ENCODE measurements at regions not wholly inside any gene's neighbourhood (a gene's known extent, or its start where the extent isn't known, plus 50 kb on each side); places are given as distances from the start of the nearest gene placed in this dataset.

DNA sequence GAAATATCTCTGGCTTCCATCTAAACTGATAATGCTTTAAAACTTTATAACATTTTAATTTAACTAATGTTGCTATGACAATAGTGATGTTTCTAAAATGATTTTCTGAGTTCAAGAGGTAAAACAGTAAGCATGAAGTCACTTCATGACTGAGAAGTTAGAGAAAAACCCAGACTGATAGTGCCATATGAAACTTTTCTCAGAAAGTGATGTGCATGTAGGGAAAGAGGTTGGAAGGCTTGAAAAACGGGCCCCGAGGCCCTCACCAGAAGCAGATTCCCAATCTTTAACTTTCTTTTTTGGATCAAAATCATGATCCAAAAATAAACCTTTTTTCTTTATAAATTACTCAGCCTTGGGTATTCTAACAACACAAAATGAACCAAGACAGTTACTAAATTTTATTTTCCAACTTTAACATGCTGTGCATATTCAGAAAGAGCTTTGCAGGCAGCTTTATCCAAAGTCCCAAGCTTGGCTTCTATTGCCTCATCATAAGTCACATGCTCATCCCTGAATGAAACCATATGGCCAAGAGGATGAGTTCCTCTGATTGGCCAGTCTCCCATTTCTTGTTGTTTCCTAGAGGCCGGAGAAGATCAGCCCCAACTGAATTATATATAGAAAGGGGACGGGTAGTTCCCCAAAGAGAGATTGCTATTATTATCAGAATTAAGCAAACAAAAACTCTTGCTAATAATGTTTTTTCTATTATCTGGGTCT lies 357.6 kb upstream of the SALL1 start:
- H3K27ac Mint-ChIP-seq: no peak overlapping the region
- H3K27me3 Mint-ChIP-seq: peaks cover 3% of the 10 kb centered on the region
- DNase-seq (ENCODE audit: extremely low spot score, unreplicated experiment): no peak
- H3K4me1 Mint-ChIP-seq (ENCODE audit: unreplicated experiment): no peaks in the 10 kb centered on the region
- H3K36me3 Mint-ChIP-seq: no peaks in the 10 kb centered on the region
- no peak overlapping the region for H3K4me3 Mint-ChIP-seq
- TF ChIP-seq, protein P1, sequence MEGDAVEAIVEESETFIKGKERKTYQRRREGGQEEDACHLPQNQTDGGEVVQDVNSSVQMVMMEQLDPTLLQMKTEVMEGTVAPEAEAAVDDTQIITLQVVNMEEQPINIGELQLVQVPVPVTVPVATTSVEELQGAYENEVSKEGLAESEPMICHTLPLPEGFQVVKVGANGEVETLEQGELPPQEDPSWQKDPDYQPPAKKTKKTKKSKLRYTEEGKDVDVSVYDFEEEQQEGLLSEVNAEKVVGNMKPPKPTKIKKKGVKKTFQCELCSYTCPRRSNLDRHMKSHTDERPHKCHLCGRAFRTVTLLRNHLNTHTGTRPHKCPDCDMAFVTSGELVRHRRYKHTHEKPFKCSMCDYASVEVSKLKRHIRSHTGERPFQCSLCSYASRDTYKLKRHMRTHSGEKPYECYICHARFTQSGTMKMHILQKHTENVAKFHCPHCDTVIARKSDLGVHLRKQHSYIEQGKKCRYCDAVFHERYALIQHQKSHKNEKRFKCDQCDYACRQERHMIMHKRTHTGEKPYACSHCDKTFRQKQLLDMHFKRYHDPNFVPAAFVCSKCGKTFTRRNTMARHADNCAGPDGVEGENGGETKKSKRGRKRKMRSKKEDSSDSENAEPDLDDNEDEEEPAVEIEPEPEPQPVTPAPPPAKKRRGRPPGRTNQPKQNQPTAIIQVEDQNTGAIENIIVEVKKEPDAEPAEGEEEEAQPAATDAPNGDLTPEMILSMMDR (conservative IDR thresholded peaks at IDR 0.05): no peak
- peaks cover 14% of the 10 kb centered on the region for H3K9me3 Mint-ChIP-seq

DNA sequence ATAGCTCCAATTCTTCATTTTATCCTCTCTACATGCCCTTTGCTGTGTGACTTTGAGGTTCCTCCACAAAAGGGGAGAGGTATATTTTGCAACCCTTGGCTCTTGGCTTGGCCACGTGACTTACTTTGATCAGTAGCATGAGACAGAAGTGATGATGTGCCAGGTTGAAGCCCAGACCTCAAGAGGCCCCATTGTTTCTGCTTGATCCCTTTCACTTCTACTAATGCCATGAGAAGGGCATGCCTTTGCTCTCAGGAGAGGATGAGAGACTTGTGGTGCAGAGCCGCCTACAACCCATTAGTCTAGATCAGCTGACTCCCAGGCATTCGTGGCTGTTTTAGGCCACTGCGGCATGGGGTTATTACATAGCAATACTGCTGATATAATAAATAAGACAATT lies 356.2 kb upstream of the SALL1 start:
- H3K9me3 Mint-ChIP-seq: peaks cover 9% of the 10 kb centered on the region
- no peaks in the 10 kb centered on the region for H3K4me1 Mint-ChIP-seq (ENCODE audit: unreplicated experiment)
- H3K4me3 Mint-ChIP-seq: no peak overlapping the region
- no peaks in the 10 kb centered on the region for H3K36me3 Mint-ChIP-seq
- TF ChIP-seq, protein P1 (conservative IDR thresholded peaks at IDR 0.05): no peak
- H3K27me3 Mint-ChIP-seq: peaks cover 3% of the 10 kb centered on the region
- no peak overlapping the region for H3K27ac Mint-ChIP-seq
- no peak for DNase-seq (ENCODE audit: extremely low spot score, unreplicated experiment)

DNA sequence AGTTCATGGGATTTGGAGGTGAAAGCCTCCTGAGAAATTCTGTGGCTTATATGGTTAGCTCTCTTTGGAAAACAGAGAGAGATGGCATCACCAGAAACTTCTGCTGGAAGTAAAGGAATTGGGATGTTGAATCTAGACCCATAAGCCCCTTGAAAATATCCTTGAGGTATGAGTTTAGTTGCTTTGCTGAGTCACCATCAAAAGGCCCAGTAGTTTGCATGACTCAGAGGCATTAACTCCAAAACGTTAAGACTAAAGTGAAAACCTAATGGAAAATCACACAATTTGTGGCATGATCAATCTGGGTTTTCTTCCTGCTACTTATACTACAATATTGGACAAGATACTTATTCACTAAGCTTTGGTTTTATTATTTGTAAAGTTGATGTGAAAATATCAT lies 349.2 kb upstream of the SALL1 start:
- TF ChIP-seq, protein P1 (conservative IDR thresholded peaks at IDR 0.05): no peak
- Mint-ChIP-seq H3K27me3 (no peaks in the 10 kb centered on the region), H3K9me3 (no peaks in the 10 kb centered on the region), H3K4me1 (ENCODE audit: unreplicated experiment) (peaks cover 13% of the 10 kb centered on the region), H3K36me3 (no peaks in the 10 kb centered on the region), H3K4me3 (no peak overlapping the region), H3K27ac (no peak overlapping the region)
- DNase-seq (ENCODE audit: extremely low spot score, unreplicated experiment): no peak

DNA sequence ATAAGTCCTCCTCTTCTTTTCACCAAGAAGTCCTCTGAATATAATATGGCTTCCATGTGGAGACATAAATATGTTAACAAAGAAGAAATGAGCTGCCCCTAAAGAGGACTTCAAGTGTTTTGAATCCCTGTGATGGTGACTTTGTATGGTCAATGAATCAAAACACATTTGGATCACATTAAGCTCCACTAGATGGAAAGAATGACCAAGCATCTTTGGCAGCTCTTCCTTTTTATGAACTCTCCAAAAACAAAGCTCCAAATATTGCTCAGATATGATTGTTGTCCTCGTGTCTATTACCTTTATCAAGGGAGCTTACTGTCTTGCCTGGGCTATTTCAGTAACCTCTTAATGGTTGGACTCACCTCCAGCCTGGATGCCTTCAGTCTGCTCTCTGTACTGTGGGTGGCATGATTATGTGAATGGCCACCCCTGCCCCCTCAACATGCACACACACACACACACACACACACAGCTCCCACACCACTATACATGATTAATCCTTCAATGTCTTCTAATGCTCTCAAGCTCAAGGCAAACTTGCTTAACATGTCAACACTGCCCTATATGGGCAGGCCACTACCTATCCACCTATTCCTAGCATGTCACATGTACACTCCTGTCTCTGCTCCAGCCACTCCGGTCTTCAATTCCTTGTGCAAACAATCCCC lies 346.6 kb upstream of the SALL1 start:
- peaks cover 3% of the 10 kb centered on the region for H3K27me3 Mint-ChIP-seq
- no peak overlapping the region for H3K4me3 Mint-ChIP-seq
- no peak overlapping the region for H3K27ac Mint-ChIP-seq
- DNase-seq (ENCODE audit: extremely low spot score, unreplicated experiment): no peak
- TF ChIP-seq, protein P1 (conservative IDR thresholded peaks at IDR 0.05): no peak
- H3K36me3 Mint-ChIP-seq: no peaks in the 10 kb centered on the region
- no peaks in the 10 kb centered on the region for H3K9me3 Mint-ChIP-seq
- H3K4me1 Mint-ChIP-seq (ENCODE audit: unreplicated experiment): peaks cover 30% of the 10 kb centered on the region

DNA sequence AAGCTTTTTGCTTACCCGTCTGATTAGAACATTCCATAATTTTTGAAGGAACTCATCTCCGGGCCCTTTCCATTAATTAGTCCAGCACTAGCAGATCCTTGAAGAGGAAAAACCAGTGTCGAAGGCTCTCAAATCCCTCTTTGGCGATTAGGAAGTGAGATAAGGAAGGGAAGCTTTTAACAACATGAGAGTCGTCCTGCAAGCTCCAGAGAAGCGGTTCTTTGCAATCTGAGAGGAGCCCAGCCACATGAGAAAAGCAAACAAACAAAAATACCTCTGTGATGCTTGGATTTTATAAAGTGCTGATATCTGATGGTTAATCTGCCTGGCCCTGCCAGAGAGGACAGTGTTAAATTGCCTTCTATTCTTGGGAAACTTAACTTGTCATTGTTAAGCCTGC lies 339.8 kb upstream of the SALL1 start:
- Mint-ChIP-seq H3K4me3 (no peak overlapping the region), H3K27ac (no peak overlapping the region), H3K36me3 (no peaks in the 10 kb centered on the region), H3K9me3 (no peaks in the 10 kb centered on the region), H3K4me1 (ENCODE audit: unreplicated experiment) (peaks cover 34% of the 10 kb centered on the region), H3K27me3 (peaks cover 11% of the 10 kb centered on the region)
- TF ChIP-seq, protein P1 (conservative IDR thresholded peaks at IDR 0.05): no peak
- DNase-seq (ENCODE audit: extremely low spot score, unreplicated experiment): no peak
